ENCODE measurements at regions not wholly inside any gene's neighbourhood (a gene's known extent, or its start where the extent isn't known, plus 50 kb on each side); places are given as distances from the start of the nearest gene placed in this dataset.
"Not testable (repeated sequence)": the region's sequence is repeated elsewhere in the genome, so short reads cannot be mapped to it uniquely, and the experiment has no call there.

DNA sequence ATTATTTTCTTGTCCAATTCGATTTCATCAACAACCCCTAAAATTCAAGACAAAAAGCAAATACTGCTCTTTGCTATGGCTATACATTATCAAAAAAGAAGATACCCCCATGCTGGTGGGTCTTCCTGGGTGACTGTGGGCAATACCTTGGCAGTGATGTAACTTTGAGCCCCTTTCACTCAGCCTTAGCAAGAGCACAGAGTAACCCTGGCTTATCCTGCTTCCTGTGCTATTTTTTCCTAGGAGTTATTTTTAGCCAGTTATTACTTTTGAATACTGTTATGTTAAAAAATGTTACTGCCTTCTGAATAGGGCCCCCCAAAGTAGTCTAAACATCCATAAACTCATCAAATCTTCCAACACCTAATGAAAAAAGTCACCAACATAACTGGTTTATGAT, 145.6 kb upstream of the TSLP start:
- DNase-seq = no peak

DNA sequence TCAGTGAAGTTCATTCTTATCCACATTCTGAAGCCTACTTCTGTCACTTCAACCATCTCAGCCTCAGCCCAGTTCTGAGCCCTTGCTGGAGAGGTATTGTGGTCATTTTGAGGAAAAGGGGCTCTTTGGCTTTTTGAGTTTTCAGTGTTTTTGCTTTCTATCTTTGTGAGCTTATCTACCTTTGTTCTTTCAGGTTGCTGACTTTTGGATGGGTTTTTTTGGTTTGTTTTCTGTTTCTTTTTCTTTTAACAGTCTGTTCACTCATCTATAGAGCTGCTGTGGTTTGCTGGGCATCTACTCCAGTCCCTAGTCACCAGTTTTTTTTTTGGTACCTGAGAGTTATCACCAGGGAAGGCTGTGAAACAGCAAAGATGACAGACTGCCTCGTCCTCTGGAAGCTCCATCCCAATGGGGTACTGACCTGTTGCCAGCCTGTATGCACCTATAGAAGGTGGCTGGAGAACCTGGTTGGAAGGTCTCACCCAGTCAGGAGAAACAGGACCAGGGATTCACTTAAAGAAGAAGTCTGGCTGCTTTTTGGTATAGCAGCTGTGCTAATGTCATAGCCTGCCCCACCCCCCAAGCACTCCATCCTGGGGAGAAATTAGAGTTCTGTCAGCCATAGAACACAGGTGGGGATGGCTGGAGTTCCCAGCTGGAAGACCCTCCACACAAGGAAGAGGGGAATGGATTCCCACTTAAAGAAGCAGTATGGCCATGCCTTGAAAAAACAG, 138.6 kb upstream of the TSLP start:
- DNase-seq = no peak

DNA sequence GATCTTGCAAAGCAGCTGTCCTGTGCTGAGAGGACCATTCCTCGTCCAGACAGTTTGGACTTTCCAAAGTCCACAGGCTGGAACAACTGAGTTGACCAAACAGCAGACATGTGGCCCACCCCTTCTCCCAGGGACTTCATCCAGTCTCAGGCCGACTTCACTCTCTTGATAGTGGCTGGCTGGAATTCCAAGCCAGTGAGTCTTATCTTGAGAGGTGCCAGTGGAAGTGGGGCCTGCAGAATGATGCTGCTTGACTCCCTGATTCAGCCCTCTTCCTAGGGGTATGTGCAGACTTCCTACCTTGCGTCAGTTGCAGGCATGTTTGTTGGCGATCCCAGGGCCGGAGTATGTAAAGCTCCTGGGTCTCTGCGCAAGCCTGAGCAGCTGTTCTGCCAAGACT, 131.4 kb upstream of the TSLP start:
- no peak for DNase-seq

DNA sequence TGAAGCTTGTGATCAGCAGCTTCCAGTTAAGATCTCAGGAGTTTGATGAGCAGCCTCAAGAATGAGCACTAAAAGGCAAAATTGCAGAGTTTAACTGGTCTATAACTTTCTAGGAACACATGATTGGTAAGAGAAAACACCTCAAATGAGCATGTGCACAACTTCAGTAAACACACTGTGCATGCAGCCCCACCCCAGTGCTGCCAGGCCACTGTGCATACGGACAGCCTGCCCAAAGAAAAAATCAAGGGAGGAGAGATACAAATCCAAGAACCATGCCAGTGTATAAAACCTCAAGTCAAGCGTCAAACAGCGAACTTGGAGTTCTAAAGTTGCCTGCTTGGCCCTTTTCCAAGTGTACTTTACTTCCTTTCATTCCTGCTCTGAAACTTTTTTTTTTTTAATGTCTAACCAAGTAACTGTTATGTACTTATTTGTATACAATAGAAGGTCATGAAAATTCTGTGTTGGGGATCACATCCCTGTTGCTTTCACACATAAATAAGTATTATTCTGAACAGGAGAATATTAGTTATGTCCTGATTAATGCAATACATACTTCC, 125.6 kb upstream of the TSLP start:
- DNase-seq = no peak

DNA sequence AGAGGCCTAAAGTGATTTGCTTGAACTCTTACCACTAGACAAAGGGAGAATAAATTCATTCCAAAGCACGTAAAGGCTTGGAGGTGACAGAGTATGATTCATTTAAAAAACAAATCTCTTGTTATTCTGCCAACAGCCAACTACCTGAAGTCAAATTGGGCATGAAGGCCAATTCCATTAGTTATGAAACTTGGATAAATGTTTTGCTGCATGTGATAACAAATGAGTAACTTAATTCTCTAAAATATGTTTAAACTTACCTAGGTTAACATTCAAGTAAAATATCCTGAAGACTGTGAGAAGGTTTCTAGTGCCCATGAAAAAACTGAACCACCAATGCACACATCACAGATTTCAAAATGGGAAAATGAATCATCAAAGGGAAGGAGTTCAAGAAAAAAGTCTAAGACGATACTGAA, 120.1 kb upstream of the TSLP start:
- no peak for DNase-seq

DNA sequence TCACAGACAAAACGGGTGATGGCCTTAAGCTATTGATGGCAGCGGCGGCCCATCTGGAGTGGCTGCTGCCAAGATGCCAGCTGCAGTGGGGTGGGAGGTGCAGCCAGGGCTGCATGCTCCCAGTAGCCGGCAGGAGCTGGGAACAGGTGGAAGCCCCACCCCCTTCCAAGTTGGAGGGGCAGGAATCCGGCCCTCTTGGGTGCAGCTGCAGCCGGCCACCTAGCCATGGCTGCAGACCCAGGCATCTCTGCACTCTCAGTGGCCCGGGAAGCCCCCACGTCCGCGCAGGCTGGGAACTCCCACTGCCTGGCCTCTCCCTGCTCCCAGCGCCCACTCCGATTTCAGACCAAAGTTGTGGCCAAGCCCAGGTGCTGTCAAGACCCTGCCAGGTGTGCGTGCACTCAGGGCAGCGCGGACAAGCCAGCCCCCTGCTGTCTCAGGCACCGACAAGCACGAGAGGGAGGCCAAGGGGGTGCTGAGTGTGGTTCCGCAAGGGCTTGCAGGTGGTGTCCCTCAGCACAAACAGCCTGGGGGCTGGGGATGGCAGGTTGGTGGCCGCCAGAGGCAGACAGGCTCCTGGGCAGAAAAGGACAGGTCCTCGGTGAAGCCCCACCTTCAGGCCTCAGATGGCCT, 115.1 kb upstream of the TSLP start:
- peak; percentile 23 for DNase-seq

DNA sequence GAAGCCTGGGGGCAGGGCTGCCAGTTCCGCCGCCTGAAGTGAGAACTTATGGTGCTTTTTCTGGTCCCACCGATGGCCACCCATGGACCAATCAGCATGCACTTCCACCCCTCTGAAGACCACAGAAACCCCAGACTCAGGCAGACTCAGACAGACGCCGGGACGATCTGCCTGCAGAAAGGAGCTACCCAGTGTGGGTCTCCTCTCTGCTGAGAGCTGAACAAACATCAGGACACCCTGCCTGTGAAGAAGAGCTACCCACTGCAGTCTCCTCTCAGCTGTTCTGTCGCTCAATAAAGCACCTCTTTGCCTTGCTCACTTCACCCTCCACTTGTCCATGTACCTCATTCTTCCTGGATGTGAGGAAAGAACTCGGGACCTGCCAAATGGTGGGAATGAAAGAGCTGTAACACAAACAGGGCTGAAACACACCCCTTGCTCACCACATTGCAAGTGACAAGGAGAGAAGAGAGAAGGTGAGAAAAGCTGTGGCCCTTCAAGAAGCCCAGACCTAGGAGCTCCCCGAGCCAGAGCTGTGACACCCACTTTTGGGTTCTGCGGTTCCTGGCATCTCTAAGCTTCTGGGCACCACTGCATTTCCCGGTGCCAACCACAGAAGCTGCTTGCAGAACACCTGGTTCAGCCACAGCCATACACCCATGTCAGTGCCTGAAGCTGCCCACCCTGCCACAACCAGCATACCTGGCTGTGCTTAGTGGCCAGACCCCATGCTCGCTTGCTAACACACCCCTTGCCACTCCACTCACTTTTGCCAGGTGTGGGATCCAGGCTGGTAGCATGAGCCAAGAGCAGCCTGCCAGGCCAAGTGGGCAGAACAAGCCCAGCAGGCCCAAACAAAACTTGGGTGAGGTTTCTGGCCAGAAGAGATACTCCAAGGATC, 114.3 kb upstream of the TSLP start:
- no peak for DNase-seq

DNA sequence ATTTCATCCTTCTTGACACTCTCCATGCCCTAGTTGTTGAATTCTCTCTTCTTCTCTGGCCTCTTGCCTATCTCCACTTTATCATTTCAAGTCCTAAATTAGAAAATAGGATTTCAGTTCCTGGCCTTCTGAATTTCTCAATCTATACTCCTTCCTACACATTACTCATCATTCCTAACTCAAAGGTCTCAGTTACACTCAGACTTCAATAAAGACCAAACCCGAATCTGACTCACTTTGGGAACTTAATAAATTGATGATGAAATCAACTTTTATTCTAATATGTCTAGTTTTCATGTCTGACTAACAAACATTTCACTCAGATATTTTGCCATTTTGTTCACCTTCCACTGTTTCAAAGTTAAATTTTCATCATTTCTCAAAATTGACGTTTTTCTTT, 113.6 kb upstream of the TSLP start:
- no peak for DNase-seq

DNA sequence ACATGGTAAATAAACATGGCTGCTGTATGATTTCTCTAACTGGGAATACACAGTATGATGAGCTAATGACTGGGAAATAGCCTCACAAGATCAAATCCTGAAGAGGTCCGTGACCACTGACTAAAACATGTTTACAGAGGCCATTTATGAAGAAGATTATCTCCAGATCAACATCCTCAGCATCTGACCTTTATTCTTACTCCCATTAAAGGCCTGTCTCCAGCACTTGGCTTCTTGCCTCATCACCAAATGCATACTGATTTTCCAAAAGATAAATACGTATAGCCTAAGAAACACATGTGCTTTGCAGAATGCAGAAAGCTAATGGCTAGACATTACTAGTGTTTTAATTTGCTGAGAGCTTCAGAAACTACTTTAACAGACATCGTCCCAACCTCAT, 108.0 kb upstream of the TSLP start:
- no peak for DNase-seq

DNA sequence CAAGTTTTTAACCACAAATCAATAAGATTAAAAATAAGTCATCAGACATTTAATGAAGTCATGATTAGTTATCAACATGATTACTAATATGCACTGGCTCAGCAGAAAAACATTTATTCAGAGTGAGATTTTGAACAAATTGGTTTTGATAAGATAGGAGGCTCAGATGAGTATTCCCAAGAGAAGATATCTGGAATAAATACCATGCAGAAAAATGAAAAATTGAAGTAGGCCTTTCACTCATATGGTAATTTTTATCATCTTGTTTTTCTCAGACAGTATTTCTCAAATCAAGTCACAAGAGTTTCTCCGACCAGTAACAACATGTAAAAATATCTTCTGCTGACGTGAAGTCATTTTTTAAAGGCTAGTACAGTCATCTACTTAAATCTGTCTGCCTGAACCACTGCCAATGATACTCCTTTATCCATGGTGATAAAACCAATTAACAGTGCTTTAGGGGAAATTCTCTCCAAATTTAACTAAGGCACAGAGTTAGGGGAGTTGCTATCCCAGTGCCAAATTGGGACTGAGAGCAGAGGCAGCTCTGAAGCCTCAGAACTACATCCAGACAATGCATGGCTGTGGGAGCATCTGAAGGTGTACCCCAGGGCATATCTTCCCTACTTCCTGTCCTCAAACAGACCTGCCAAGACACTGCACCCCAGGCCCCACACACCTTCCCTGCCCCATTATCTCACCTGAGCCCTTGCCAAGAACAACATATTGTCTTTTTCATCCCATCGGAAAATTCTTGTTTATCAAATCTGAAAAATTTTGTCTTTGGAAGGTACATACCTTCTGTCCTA, 105.5 kb upstream of the TSLP start:
- no peak for DNase-seq

DNA sequence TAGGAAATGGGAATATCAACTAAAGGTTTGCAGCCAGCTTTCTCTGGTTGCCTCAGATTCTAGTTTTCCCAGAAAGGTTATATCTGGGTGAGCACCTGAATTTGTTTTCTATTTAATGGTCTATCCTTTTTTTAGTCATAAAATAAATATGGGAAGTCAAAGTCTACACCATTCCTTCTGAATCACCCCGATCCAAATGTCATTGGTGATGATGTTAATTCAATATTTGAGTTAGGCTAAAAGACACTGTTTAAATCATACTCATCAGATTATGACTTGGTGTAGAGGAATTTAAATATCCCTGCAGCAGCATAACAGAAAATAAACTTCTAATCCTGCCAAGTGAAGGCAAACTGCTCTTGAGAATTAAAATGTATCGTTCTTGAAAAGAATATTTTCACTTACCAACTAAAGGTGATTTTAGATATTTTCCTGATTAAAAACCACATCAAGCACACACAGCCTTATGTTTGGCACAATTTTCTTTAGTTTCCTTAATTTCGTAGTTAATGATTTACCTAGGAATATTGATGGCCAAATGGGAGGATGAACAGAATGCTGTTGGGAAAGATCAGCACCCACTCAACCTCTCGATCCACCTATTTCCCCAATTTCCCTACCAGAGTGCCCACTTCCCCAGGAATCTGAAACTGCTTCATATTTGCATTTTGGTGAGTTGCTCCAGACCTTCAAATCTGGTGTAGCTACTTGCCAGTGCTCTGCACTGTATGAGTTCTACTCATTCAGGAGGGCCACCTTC, 103.1 kb upstream of the TSLP start:
- no peak for DNase-seq

DNA sequence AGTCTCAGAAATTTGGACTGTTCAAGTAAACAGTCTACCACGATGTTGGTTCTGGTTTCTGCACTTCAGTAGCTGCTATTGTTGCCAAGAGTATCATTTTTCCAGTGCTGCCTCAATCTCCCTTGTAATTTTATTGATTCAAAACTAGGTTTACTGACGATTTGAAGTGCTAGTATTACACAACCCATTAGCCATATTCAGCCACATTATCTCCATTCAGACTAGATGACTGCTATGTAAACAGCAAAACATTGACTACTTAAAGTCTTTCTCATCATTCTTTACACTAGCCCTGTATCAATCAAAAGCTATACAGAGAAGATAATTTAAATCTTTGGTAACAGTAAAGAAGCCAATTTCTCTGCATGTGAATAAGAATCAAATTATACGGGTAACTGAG, 102.0 kb upstream of the TSLP start:
- DNase-seq = no peak

DNA sequence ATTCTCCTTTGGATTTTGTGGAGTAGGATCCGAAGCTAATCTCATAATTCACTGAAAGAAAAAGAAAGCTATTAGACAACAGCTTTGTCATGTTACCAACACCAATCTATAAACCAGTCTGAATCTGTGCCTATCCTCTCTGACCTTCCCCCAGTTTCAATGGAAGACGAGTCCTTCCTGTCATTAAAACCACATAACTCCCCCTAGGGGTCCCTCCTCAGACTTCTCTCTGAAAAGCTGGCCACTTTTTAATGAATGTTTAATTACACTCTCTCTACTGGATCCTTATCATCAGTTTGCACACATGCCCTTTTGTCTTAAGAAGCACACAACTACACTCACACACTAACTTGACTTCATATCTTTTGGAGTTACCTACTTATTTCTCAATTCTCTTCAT, 98.0 kb upstream of the TSLP start:
- no peak for DNase-seq

DNA sequence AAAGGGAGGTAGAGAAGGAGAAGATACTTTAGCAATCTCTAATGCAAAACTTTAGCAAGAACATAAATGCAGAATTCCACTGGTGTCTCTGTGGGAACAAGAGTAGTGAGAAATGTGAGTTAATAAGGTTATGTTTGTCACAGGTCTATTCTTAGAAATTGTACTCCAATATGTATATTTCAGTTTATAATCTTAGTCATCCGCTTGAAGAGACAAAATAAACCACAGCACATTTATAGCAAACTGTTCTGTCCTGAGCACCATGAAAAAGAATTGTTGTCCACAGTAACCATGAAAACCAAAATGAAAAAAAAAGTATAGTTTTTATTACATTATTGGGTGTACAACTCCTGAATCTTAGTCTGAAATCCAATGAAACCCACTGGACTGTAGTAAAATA, 93.6 kb upstream of the TSLP start:
- DNase-seq = no peak

DNA sequence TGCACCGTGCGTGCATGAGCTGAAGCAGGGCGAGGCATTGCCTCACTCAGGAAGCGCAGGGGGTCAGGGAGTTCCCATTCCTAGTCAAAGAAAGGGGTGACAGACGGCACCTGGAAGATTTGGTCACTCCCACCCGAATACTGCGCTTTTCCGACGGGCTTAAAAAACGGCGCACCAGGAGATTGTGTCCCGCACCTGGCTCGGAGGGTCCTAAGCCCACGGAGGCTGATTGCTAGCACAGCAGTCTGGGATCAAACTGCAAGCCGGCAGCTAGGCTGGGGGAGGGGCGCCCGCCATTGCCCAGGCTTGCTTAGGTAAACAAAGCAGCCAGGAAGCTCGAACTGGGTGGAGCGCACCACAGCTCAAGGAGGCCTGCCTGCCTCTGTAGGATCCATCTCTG, 85.6 kb upstream of the TSLP start:
- DNase-seq = peak; percentile 7

DNA sequence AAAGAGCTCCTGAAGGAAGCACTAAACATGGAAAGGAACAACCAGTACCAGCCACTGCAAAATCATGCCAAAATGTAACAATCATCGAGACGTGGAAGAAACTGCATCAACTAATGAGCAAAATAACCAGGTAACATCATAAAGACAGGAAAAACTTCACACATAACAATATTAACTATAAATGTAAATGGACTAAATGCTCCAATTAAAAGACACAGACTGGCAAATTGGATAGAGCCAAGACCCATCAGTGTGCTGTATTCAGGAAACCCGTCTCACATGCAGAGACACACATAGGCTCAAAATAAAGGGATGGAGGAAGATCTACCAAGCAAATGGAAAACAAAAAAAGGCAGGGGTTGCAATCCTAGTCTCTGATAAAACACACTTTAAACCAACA, 83.9 kb upstream of the TSLP start:
- DNase-seq = not testable (repeated sequence)

DNA sequence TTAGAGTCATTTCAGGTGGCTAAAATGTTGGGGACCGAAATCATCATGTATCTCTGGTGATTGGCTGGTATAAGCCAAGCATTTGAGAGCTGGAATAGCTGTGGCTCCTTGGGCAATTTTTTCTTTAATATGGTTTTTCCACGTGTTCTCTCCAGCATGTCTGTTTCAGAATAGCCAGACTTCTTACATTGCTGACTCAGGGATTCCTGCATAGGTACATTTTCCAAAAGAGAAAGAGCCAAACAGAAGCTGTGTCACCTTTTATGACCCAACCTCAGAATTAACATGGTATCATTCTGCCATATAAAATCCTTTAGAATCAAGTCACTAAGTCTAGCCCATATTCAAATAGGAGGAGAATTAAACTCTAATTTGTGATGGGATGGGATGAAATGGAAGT, 74.8 kb upstream of the TSLP start:
- no peak for DNase-seq

DNA sequence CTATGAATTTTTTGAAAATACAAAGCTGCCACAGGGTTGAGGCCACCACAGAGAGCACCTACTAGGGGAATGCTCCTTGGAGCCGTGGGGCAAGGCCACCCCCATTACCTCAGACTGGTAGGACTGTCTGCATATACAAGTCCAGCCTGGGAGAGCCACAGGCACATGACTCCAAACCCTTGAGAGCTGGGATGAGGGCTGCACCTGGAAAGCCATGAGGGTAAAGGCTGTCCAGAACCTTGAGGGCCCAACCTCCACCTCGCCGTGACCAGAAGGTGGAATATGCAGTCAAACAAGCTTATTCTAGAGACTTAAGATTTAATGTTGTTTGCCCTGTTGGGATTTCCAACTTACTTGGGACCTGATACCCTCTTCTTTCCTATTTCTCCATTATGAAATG, 69.5 kb upstream of the TSLP start:
- DNase-seq = no peak

DNA sequence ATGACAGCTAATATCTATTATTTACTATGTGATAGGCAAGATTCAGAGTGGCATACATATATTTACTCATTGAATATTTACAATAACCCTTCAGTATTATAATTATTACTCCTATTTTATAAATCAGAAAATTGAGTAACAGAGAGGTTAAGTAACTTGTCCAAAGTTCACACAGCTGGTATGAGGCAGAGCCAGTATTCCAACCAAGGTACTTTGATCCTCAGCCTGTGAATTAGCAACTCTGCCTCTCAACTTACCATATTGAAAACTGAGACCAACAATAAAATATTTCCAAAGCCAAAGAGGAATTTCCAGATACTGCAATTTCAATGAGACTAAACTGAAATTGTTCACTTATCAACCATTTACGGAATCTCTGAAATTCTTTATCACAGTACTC, 67.9 kb upstream of the TSLP start:
- DNase-seq = no peak

DNA sequence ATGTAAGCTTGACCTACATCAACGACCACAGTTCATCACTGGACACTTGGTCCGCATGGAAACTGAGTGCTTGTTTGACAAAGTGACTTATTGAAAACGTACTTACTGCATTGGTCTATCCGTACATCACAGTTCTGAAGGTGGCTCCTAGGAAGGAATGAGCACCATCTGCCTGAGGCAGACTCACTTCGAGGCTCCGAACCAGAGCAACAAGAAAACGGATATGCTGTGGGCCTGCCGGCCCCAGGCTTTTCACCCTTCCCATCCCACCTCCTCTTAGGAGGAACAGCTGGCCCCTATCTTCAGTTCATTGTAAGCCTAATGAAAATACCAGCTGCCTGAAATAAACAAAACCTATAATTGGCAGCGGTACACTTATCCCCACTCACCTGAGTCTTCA, 67.2 kb upstream of the TSLP start:
- DNase-seq = peak; percentile 8

DNA sequence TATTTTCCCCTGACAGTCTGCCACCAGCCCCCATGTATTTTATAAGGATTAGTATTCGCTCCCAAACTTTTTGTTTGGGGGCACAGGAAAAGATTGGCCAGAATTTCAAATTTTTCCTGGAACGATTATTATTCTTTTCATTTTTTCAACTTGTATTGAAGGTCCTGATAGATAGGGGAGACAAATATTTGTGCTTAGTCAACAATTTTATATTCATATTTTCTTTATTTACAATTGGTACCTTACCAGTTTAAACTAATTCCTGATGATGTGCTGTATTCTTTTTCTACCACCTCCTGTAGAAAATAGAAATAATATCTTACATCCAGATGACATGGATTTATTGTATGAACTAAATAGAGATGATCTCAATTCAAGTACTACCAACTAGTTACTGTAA, 60.7 kb upstream of the TSLP start:
- DNase-seq = no peak

DNA sequence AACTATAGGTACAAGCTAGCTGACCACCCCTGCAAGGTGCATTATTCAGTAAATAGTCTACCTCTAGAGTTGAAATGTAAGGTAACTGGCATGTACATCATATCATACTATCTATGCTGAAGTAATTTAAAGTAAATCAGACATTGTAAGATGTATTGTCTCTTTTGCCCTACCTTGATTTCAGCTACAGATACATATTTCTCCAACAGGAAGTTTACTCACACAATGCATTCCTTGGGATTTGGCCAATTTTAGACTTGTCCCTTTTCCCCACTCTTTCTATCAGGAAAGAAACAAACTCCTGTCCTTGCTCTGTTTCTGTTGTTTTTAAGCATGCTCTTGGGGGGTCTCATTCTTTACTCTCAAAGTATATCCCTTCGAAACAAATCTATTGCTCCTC, 58.5 kb upstream of the TSLP start:
- no peak for DNase-seq
